GM10248 (cell line): ENCODE measurements at regions not wholly inside any gene's neighbourhood (a gene's known extent, or its start where the extent isn't known, plus 50 kb on each side); places are given as distances from the start of the nearest gene placed in this dataset.

ENCODE experiments used
- CTCF ChIA-PET: fragments of 300-600 bp; sonication (Branson Sonifier 250); formaldehyde crosslinking; extraction: SDS; loops from one replicate; lab custom pipeline; 2021; ENCODE audit warnings: antibody characterized with exemption; lab: Yijun Ruan, JAX
- POLR2A ChIA-PET: fragments of 350-650 bp; sonication (Branson Sonifier 250); formaldehyde crosslinking; extraction: SDS; loops from one replicate; lab custom pipeline; 2020; ENCODE audit warnings: antibody characterized with exemption; lab: Yijun Ruan, JAX
- DNase-seq: peaks from one replicate; pipeline ENCODE4 v3.0.0; 2012; ENCODE audit errors: extremely low spot score
- TF ChIP-seq, protein P1 (sequence below): IDR thresholded peaks from 2 replicates; pipeline ENCODE4 v1.5.1; 2012; ENCODE audit warnings: mild to moderate bottlenecking, low read depth; ENCODE audit errors: extremely low read depth, missing control alignments, control extremely low read depth

DNA sequence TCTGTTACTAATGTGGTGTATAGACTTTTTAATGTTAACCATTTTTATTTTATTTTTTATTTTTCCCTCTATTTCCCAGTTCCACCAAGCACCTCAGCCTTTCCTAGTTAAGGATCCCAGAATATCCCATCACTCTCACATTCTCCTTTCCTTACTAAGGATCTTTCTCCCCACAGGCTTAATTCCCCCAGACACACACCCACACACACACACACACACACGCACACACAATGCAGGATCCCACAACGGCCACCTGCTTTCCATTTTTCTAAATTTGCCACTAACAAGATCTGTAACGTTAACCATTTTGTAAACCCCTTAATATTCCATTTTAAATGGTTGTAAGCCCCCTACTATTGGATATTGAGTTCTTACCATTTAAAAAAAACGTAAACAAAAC, 404.1 kb downstream of the ZIC1 start:
- ChIA-PET POLR2A (no interaction called here), CTCF (no interaction called here)
- no peak for DNase-seq
- TF ChIP-seq, protein P1, sequence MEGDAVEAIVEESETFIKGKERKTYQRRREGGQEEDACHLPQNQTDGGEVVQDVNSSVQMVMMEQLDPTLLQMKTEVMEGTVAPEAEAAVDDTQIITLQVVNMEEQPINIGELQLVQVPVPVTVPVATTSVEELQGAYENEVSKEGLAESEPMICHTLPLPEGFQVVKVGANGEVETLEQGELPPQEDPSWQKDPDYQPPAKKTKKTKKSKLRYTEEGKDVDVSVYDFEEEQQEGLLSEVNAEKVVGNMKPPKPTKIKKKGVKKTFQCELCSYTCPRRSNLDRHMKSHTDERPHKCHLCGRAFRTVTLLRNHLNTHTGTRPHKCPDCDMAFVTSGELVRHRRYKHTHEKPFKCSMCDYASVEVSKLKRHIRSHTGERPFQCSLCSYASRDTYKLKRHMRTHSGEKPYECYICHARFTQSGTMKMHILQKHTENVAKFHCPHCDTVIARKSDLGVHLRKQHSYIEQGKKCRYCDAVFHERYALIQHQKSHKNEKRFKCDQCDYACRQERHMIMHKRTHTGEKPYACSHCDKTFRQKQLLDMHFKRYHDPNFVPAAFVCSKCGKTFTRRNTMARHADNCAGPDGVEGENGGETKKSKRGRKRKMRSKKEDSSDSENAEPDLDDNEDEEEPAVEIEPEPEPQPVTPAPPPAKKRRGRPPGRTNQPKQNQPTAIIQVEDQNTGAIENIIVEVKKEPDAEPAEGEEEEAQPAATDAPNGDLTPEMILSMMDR, result no peak

- POLR2A ChIA-PET, result no interaction called here
- TF ChIP-seq, protein P1, result no peak
- DNase-seq, result no peak
- CTCF ChIA-PET, result no interaction called here
Observed at GRCh38 chr3:147816752-147817151, 407.6 kb downstream of the ZIC1 start.

DNA sequence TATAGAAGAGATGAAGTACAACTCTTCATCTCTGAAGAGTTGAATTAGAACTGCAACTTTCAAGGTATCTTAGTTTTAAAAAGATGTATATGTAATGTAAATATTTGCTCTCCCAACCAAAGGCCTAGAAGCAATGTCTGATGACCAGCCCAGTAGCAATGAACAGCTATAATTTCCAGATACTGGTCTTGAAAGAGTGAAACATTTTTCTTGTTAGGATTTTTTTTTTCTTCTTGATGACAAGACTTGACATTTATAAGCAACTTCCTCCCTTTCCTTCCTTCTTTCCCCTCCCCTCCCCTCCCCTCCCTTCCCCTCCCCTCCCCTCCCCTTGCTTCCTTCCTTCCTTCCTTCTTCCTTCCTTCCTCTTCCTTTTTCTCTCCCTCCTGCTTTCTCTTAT, 423.4 kb downstream of the ZIC1 start:
- ChIA-PET CTCF (no interaction called here), POLR2A (no interaction called here)
- no peak for DNase-seq
- TF ChIP-seq, protein P1, result no peak

DNA sequence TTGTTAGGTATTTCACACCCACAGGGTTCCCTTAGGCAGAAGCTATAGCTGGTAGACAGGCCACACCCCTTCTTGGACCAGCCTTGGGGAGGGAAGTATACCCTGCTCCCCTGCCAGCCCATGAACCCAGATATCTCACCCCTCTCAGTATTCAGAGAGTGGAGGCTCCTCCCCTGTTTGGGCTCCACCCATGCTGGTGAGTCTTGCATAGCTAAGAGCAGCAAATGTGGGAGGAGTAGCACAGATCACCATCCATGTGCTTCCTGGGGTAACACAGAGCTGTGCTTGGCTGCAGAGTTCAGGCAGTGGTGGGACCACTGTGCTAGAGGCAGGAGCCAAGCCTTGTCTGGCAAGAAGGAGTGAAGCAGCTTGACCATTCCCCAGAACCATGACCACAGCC, 427.2 kb downstream of the ZIC1 start:
- CTCF ChIA-PET, result interaction anchor here (1.2 kb wide), 1 partner anchor 10 kb away, joined by 4 read pairs; no protein-coding TSS in a partner anchor
- POLR2A ChIA-PET, result no interaction called here
- TF ChIP-seq, protein P1, result no peak
- no peak for DNase-seq

- TF ChIP-seq, protein P1, result no peak
- no peak for DNase-seq
- ChIA-PET POLR2A (no interaction called here), CTCF (interaction anchor here (1.6 to 2.2 kb wide), 2 partner anchors 8 to 10 kb away, joined by 3 to 8 read pairs; no protein-coding TSS in a partner anchor)
Observed at GRCh38 chr3:147838652-147839051, 429.5 kb downstream of the ZIC1 start.

- CTCF ChIA-PET, result no interaction called here
- TF ChIP-seq, protein P1, result no peak
- no peak for DNase-seq
- POLR2A ChIA-PET, result no interaction called here
Observed at GRCh38 chr3:147843331-147843730, 434.2 kb downstream of the ZIC1 start.
